Natural killer cell (primary cell): ENCODE measurements at regions not wholly inside any gene's neighbourhood (a gene's known extent, or its start where the extent isn't known, plus 50 kb on each side); places are given as distances from the start of the nearest gene placed in this dataset.

Experiments
- ATAC-seq, 3 donors: fragments of 150-1000 bp in 2 of 3; fragments of 200-7000 bp in 1 of 3; cut with Tn5 transposase; 1 replicate in 1 of 3; 2 replicates in 2 of 3; pipeline ENCODE4 v1.10.0; 2021; ENCODE audit warnings: mild to moderate bottlenecking in 2 of 3, moderate library complexity in 2 of 3
- DNase-seq, 2 donors: peaks; one replicate each; pipeline versions ENCODE4 v3.0.0 to v3.0.0-alpha.2; 2013 to 2021; ENCODE audit warnings: mixed read lengths in 1 of 2
- H3K27ac ChIP-seq: one replicate; pipeline ENCODE4 v1.5.1; 2013; ENCODE audit warnings: mild to moderate bottlenecking, low read length
- H3K27me3 ChIP-seq: one replicate; pipeline ENCODE4 v1.6.1; 2013; ENCODE audit warnings: low read length; ENCODE audit not compliant: control insufficient read depth, insufficient read depth
- H3K36me3 ChIP-seq: one replicate; pipeline ENCODE4 v1.6.1; 2013; ENCODE audit warnings: low read length; ENCODE audit not compliant: control insufficient read depth, insufficient read depth
- H3K4me1 ChIP-seq: one replicate; pipeline ENCODE4 v1.6.1; 2013; ENCODE audit warnings: low read length; ENCODE audit not compliant: control insufficient read depth, insufficient read depth
- H3K4me3 ChIP-seq: one replicate; pipeline ENCODE4 v1.5.1; 2013; ENCODE audit warnings: low read length
- H3K9me3 ChIP-seq: one replicate; pipeline ENCODE4 v1.6.1; 2013; ENCODE audit warnings: low read length; ENCODE audit not compliant: control insufficient read depth, insufficient read depth
- H3K27ac Mint-ChIP-seq, 2 donors: one replicate each; pipeline ENCODE4 v1.8.0; 2022; ENCODE audit warnings: mild to moderate bottlenecking in 2 of 2, mixed read lengths in 2 of 2, moderate library complexity in 1 of 2
- H3K27me3 Mint-ChIP-seq, 2 donors: one replicate each; pipeline ENCODE4 v1.8.0; 2022; ENCODE audit warnings: low read depth in 2 of 2, mixed read lengths in 2 of 2
- H3K36me3 Mint-ChIP-seq: one replicate; pipeline ENCODE4 v1.8.0; 2022; ENCODE audit warnings: mixed read lengths
- H3K4me1 Mint-ChIP-seq, 2 donors: one replicate each; pipeline ENCODE4 v1.8.0; 2022; ENCODE audit warnings: mixed read lengths in 2 of 2
- H3K4me3 Mint-ChIP-seq: one replicate; pipeline ENCODE4 v1.8.0; 2022; ENCODE audit warnings: mild to moderate bottlenecking, moderate library complexity, mixed read lengths
- H3K9me3 Mint-ChIP-seq, 2 donors: one replicate each; pipeline ENCODE4 v1.8.0; 2022; ENCODE audit warnings: mixed read lengths in 2 of 2
- CTCF ChIP-seq: fragments of 200-600 bp; IDR thresholded peaks from one replicate; pipeline ENCODE4 v1.8.0; 2022; ENCODE audit warnings: antibody characterized with exemption
- WGBS: methylation state at CpG from one replicate; pipeline ENCODE4 v1.1.7; 2013; ENCODE audit warnings: missing lambda C conversion rate; ENCODE audit not compliant: insufficient coverage; 5-methylcytosine and 5-hydroxymethylcytosine counted together
- intact Hi-C: fragments of 100-400 bp; cut with micrococcal nuclease; formaldehyde crosslinking; loops from one replicate; pipeline ENCODE4 v1.14.2; 2022

GRCh38 chr6:93820465-93821082, 401.2 kb upstream of the EPHA7 start:
- Mint-ChIP-seq H3K4me1 (no peaks in the 10 kb centered on the region), H3K4me3 (no peak overlapping the region), H3K36me3 (no peaks in the 10 kb centered on the region), H3K27ac (no peak overlapping the region), H3K9me3 (peaks cover 0 to 17% of the 10 kb centered on the region in 2 donors), H3K27me3 (no peaks in the 10 kb centered on the region)
- ATAC-seq (no peak), DNase-seq (no peak)
- no CpG with 5 or more reads among the region's 1 CpG for WGBS
- no peak overlapping the region for H3K27ac ChIP-seq
- H3K4me1 ChIP-seq: no peaks in the 10 kb centered on the region
- H3K4me3 ChIP-seq: no peak overlapping the region
- no peaks in the 10 kb centered on the region for H3K27me3 ChIP-seq
- intact Hi-C loops: no loop called here
- H3K36me3 ChIP-seq: no peaks in the 10 kb centered on the region
- TF ChIP-seq CTCF: no peak
- H3K9me3 ChIP-seq: no peaks in the 10 kb centered on the region

- H3K27me3 ChIP-seq: no peaks in the 10 kb centered on the region
- no peak for TF ChIP-seq CTCF
- H3K27ac ChIP-seq: no peak overlapping the region
- Mint-ChIP-seq H3K4me1 (no peaks in the 10 kb centered on the region), H3K27me3 (no peaks in the 10 kb centered on the region), H3K4me3 (no peak overlapping the region), H3K9me3 (peaks cover 0 to 17% of the 10 kb centered on the region in 2 donors), H3K36me3 (no peaks in the 10 kb centered on the region), H3K27ac (no peak overlapping the region)
- DNase-seq (no peak), ATAC-seq (no peak)
- H3K36me3 ChIP-seq: no peaks in the 10 kb centered on the region
- H3K9me3 ChIP-seq: peaks cover 3% of the 10 kb centered on the region
- H3K4me1 ChIP-seq: no peaks in the 10 kb centered on the region
- intact Hi-C loops: no loop called here
- H3K4me3 ChIP-seq: no peak overlapping the region
- 15% methylated on average over 2 of the region's 3 CpGs for WGBS
Measured at GRCh38 chr6:93819189-93819588, 399.8 kb upstream of the EPHA7 start.

- Histone ChIP-seq H3K4me1 (no peaks in the 10 kb centered on the region), H3K4me3 (no peak overlapping the region), H3K36me3 (no peaks in the 10 kb centered on the region), H3K27ac (no peak overlapping the region), H3K9me3 (peaks cover 3% of the 10 kb centered on the region), H3K27me3 (no peaks in the 10 kb centered on the region)
- Mint-ChIP-seq H3K27ac (no peak overlapping the region), H3K36me3 (no peaks in the 10 kb centered on the region), H3K4me1 (no peaks in the 10 kb centered on the region), H3K27me3 (no peaks in the 10 kb centered on the region), H3K4me3 (no peak overlapping the region), H3K9me3 (peaks cover 0 to 17% of the 10 kb centered on the region in 2 donors)
- intact Hi-C loops: no loop called here
- DNase-seq (no peak), ATAC-seq (no peak)
- TF ChIP-seq CTCF: no peak
Measured at GRCh38 chr6:93817937-93818336, 398.6 kb upstream of the EPHA7 start.
